Fibroblast of the aortic adventitia (primary cell): ENCODE measurements at regions not wholly inside any gene's neighbourhood (a gene's known extent, or its start where the extent isn't known, plus 50 kb on each side); places are given as distances from the start of the nearest gene placed in this dataset.

Experiments used
- DNase-seq: peaks from one replicate; pipeline ENCODE4 v3.0.0-alpha.2; 2010; ENCODE audit warnings: low read depth
- H3K4me3 ChIP-seq: 2 replicates; pipeline ENCODE4 v1.5.1; 2011; ENCODE audit warnings: low read depth, mild to moderate bottlenecking, control low read depth, low read length, moderate library complexity
- TF ChIP-seq, protein P1 (sequence below): IDR thresholded peaks from 2 replicates; pipeline ENCODE4 v1.5.1; 2011; ENCODE audit warnings: mild to moderate bottlenecking, low read length, control low read depth, inconsistent platforms; ENCODE audit not compliant: insufficient read depth

DNA sequence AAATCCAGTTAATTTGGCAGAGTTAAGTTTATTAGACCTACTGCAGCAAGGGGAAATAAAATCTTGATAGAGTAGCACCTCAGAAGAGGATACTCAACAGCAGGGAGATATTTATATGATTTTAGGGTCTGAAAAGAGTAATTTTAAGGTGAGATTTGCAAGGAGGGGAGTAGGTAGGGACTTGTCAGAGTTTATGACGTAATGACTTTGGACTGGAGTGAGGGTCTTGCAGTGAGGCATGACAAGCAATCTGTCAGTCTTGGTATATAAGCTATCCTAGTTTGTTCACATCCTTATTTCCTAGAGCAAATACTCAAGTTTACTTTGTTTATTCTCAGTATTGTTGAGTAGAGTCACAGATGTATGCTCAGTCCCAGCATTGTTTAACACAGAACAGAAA is 722.6 kb downstream of the TLE4 start:
- DNase-seq = no peak
- no peak overlapping the region for H3K4me3 ChIP-seq
- TF ChIP-seq, protein P1, sequence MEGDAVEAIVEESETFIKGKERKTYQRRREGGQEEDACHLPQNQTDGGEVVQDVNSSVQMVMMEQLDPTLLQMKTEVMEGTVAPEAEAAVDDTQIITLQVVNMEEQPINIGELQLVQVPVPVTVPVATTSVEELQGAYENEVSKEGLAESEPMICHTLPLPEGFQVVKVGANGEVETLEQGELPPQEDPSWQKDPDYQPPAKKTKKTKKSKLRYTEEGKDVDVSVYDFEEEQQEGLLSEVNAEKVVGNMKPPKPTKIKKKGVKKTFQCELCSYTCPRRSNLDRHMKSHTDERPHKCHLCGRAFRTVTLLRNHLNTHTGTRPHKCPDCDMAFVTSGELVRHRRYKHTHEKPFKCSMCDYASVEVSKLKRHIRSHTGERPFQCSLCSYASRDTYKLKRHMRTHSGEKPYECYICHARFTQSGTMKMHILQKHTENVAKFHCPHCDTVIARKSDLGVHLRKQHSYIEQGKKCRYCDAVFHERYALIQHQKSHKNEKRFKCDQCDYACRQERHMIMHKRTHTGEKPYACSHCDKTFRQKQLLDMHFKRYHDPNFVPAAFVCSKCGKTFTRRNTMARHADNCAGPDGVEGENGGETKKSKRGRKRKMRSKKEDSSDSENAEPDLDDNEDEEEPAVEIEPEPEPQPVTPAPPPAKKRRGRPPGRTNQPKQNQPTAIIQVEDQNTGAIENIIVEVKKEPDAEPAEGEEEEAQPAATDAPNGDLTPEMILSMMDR = no peak

DNA sequence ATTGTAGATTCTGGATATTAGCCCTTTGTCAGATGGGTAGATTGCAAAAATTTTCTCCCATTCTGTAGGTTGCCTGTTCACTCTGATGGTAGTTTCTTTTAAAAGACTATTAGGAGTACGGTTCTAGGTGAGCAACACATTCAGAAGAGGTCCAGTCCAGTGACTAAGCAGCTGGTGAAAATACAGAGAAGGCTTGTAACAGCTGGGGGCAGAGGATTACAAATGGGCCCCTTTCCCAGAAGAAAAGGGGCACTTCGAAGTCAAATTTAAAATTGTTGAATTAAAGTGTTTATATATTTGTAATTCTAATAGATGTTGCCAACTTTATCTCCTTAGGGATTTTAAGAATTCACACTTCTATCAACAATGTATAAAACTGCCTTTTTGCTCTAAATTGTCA is 720.5 kb downstream of the TLE4 start:
- no peak overlapping the region for H3K4me3 ChIP-seq
- TF ChIP-seq, protein P1 = no peak
- DNase-seq = no peak

DNA sequence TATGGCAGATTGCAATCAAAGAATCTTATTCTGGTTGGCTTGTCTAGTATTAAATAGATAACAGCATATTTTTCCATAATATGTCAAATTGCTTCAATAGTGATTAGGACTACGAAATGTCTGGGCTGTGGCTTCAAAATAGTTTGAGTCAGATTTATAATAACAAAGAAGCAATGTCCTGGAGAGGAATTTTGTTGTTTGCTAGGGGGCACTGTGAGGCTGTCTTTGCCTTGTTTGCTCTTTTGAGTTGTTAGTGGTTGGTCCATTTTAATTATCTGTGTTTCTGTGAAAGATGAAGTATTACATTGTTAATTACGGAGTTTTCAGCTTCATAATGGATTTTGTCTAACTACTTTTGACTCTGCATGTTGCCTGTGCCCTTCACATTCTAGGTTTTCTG is 713.6 kb downstream of the TLE4 start:
- TF ChIP-seq, protein P1 = no peak
- no peak overlapping the region for H3K4me3 ChIP-seq
- no peak for DNase-seq

DNA sequence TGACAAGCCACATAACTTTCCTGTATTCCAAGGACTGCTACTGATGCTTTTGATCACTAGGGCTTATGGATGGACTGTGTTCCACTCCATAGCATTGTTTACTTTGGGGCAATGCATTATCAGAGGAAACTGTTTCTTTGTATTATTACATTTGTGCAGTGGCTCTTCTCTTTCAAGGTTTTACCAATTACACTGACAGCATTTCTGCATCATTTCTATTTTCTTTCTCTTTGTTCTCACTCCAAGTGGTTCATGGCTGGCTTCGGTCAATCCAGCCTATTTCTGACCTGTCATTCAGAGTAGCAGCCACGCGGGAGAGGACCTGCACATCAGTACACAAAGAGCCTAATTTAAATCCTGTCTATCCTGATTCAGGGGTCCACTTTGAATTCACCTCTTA is 711.0 kb downstream of the TLE4 start:
- TF ChIP-seq, protein P1 = no peak
- H3K4me3 ChIP-seq = no peak overlapping the region
- DNase-seq = no peak

DNA sequence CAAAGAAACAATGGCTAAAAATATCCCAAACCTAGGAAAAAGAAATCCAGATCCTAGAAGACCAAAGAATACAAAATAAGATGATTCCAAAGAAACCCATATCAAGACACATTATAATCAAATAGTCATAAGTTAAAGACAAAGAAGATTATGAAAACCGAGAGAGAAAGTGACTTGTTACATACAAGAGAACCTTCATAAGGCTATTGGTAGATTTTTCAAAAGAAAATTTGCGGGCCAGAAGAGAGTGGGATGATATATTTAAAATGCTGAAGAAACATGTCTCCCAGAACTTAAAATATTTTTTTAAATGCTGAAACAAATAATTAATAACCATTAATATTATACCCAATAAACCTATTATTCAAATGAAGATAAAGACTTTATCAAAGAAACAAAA is 687.3 kb downstream of the TLE4 start:
- H3K4me3 ChIP-seq = no peak overlapping the region
- no peak for DNase-seq
- TF ChIP-seq, protein P1 = no peak

DNA sequence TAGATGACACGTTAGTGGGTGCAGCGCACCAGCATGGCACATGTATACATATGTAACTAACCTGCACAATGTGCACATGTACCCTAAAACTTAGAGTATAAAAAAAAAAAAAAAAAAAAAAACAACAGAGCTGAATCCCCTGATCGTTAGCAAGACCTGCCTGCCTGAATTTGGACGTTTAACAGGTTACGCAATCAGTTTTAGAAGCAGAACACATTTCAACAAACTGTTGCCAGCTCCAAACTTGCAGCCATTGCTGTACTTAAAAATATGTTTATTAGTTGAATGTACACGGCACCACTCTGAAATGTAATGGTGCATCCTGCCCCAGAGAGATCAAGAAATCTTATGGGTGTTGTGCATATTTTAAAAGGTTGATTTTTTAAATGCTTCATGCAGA is 680.0 kb downstream of the TLE4 start:
- TF ChIP-seq, protein P1 = no peak
- DNase-seq = no peak
- no peak overlapping the region for H3K4me3 ChIP-seq

GRCh38 chr9:80242022-80242421 is 670.3 kb downstream of the TLE4 start:
- no peak overlapping the region for H3K4me3 ChIP-seq
- no peak for DNase-seq
- TF ChIP-seq, protein P1 = no peak
